ENCODE measurements at regions not wholly inside any gene's neighbourhood (a gene's known extent, or its start where the extent isn't known, plus 50 kb on each side); places are given as distances from the start of the nearest gene placed in this dataset.

DNA sequence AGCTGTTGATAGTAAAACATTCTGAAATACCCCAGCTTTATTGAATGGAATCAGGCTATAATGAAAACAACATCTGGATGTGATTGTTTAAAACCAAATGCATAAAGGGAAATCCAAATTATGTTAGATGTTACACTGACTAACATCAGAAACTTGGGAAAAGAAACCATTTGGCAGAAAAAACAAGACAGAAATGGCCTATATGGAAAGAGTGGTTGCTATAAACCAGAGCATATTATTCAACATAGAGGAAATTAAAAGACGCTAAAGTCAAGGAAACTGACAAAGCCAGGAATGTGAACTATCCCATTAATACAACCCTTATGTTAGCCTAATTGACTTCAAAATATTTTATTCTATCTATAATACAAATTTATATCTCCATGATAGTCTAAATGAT is 53.0 kb upstream of the CABCOCO1 start:
- TF ChIP-seq, protein P1, sequence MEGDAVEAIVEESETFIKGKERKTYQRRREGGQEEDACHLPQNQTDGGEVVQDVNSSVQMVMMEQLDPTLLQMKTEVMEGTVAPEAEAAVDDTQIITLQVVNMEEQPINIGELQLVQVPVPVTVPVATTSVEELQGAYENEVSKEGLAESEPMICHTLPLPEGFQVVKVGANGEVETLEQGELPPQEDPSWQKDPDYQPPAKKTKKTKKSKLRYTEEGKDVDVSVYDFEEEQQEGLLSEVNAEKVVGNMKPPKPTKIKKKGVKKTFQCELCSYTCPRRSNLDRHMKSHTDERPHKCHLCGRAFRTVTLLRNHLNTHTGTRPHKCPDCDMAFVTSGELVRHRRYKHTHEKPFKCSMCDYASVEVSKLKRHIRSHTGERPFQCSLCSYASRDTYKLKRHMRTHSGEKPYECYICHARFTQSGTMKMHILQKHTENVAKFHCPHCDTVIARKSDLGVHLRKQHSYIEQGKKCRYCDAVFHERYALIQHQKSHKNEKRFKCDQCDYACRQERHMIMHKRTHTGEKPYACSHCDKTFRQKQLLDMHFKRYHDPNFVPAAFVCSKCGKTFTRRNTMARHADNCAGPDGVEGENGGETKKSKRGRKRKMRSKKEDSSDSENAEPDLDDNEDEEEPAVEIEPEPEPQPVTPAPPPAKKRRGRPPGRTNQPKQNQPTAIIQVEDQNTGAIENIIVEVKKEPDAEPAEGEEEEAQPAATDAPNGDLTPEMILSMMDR (IDR thresholded peaks at IDR 0.05 in 2 of 3, conservative IDR thresholded peaks at IDR 0.05 in 1 of 3; ENCODE audit: control insufficient read depth in 2 of 3, extremely low read depth in 1 of 3, insufficient read depth in 1 of 3, low read depth in 3 of 3, low read length in 3 of 3), result no peak
- no peak for TF ChIP-seq EED (IDR thresholded peaks at IDR 0.05; ENCODE audit: low read depth)
- TF ChIP-seq CEBPB (IDR thresholded peaks at IDR 0.05; ENCODE audit: borderline replicate concordance in 1 of 2, low read depth in 2 of 2, low read length in 2 of 2), result no peak
- TF ChIP-seq, protein P2, sequence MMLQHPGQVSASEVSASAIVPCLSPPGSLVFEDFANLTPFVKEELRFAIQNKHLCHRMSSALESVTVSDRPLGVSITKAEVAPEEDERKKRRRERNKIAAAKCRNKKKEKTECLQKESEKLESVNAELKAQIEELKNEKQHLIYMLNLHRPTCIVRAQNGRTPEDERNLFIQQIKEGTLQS (IDR thresholded peaks at IDR 0.05; ENCODE audit: borderline replicate concordance, extremely low read depth, low read depth, low read length), result no peak
- no peak for TF ChIP-seq EZH2 (IDR thresholded peaks at IDR 0.05; ENCODE audit: borderline replicate concordance, control insufficient read depth, low read depth, low read length)
